ENCODE measurements at regions not wholly inside any gene's neighbourhood (a gene's known extent, or its start where the extent isn't known, plus 50 kb on each side); places are given as distances from the start of the nearest gene placed in this dataset.

DNA sequence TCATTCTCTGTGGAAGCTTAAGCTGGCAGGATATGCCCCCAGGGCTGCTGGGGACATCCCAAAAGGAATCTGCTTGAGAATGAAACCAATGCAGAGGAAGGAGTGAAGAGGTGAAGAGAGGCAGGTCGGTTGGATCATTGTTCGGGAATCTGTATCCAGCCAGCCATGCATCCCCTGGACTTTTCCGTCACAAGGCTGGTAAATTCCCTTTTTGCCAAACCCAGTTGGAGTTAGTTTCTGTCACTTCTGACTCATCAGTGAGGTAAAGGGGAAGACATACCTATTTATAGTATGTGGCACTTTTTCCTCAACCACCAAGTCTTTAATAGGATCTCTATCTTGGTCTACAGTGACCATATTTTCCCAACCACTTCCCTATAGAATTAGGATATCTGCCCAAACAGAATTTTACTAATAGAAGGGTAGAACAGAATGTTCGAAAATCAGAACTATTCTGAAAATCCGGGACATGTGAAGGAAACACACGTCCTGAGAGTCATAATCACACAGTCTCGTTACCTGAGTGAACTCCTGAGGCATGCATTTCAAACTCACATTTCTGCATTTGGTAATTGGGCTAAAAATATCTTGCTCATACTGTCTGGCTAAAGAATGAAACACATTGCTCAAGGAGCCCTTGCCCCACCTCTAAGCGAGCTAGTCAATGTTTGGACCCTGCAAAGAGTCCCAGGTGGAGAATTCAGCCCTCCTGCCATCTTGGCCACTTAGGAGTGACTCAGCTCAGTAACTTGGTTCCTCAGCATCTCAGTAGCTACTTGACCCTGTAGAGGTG lies 289.7 kb upstream of the ADAMTS9 start:
- no peaks in the 10 kb centered on the region for H3K36me3 ChIP-seq (replicated peaks; ENCODE audit: control insufficient read depth, insufficient read depth, low read length)
- no peak for DNase-seq
- H3K27me3 ChIP-seq (ENCODE audit: control insufficient read depth, insufficient read depth, low read length): no peaks in the 10 kb centered on the region
- no peak overlapping the region for H3K4me3 ChIP-seq (ENCODE audit: insufficient read depth, low read depth, low read length)

GRCh38 chr3:64976456-64976855 lies 288.7 kb upstream of the ADAMTS9 start:
- H3K36me3 ChIP-seq (replicated peaks; ENCODE audit: control insufficient read depth, insufficient read depth, low read length): no peaks in the 10 kb centered on the region
- no peak for DNase-seq
- no peaks in the 10 kb centered on the region for H3K27me3 ChIP-seq (ENCODE audit: control insufficient read depth, insufficient read depth, low read length)
- H3K4me3 ChIP-seq (ENCODE audit: insufficient read depth, low read depth, low read length): no peak overlapping the region

GRCh38 chr3:64975147-64975546 lies 287.3 kb upstream of the ADAMTS9 start:
- H3K4me3 ChIP-seq (ENCODE audit: insufficient read depth, low read depth, low read length): no peak overlapping the region
- no peaks in the 10 kb centered on the region for H3K27me3 ChIP-seq (ENCODE audit: control insufficient read depth, insufficient read depth, low read length)
- H3K36me3 ChIP-seq (replicated peaks; ENCODE audit: control insufficient read depth, insufficient read depth, low read length): no peaks in the 10 kb centered on the region
- DNase-seq: no peak

DNA sequence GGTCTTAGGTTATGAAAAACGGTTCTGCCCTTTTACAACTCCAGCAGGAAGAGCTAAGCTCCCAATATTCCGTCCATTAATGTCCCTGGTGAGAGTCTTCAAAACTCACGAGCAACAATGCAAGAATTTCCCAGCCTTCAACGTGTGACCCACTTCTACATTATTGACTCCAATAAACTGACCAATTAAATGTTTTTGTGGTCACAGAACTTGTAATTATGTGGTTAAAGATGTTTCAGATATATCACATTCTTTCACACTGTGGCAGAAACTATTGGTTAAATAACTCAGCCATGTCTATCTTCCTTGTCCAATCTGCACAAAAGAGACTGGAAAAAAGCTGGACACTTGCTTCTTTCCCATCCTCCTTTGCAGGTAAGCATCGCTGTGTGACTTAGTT lies 286.6 kb upstream of the ADAMTS9 start:
- Histone ChIP-seq H3K4me3 (ENCODE audit: insufficient read depth, low read depth, low read length) (no peak overlapping the region), H3K27me3 (ENCODE audit: control insufficient read depth, insufficient read depth, low read length) (no peaks in the 10 kb centered on the region)
- no peak for DNase-seq

GRCh38 chr3:64972793-64973192 lies 285.0 kb upstream of the ADAMTS9 start:
- Histone ChIP-seq H3K36me3 (replicated peaks; ENCODE audit: control insufficient read depth, insufficient read depth, low read length) (no peaks in the 10 kb centered on the region), H3K4me3 (ENCODE audit: insufficient read depth, low read depth, low read length) (no peak overlapping the region), H3K27me3 (ENCODE audit: control insufficient read depth, insufficient read depth, low read length) (no peaks in the 10 kb centered on the region)
- no peak for DNase-seq

More for the DNA sequence above, 286.6 kb upstream of the ADAMTS9 start:
- no peaks in the 10 kb centered on the region for H3K36me3 ChIP-seq (replicated peaks; ENCODE audit: control insufficient read depth, insufficient read depth, low read length)

DNA sequence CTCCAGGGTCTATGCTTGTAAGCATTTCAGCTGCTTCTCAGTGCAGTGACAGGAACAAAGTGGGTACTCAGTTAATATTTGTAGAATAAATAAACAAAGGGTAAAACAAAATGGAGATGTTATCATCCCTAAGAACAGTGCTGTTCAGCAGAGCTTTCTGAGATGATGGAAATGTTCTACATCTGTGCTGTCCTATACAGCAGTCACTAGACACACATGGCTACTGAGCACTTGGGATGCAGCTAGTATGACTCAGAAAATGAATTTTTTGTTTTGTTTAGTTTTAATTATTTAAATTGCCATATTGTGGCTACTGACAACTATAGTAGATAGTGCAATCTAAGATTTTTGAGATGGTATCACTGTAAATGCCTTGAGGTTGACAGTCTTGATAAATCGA lies 283.8 kb upstream of the ADAMTS9 start:
- H3K36me3 ChIP-seq (replicated peaks; ENCODE audit: control insufficient read depth, insufficient read depth, low read length): no peaks in the 10 kb centered on the region
- no peak overlapping the region for H3K4me3 ChIP-seq (ENCODE audit: insufficient read depth, low read depth, low read length)
- DNase-seq: no peak
- H3K27me3 ChIP-seq (ENCODE audit: control insufficient read depth, insufficient read depth, low read length): no peaks in the 10 kb centered on the region

DNA sequence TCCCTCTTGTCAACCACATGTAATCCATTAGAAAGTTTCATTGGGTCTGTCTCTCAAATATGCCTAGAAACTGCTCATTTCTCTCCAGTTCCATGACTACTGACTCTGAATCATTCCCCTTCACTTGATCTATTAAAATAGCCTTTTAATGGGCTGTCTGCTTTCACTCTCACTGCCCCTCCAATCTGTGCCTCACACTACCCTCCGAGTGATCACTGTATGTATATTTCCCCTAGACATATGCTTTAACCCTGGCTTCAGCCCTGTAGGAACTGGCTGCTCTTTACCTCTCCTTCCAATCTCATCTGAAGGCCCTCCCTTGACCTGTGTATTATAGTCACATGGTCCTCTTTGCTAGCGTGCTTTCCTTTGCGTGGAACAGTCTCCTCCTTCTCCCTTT lies 282.8 kb upstream of the ADAMTS9 start:
- no peak for DNase-seq
- Histone ChIP-seq H3K4me3 (ENCODE audit: insufficient read depth, low read depth, low read length) (no peak overlapping the region), H3K27me3 (ENCODE audit: control insufficient read depth, insufficient read depth, low read length) (no peaks in the 10 kb centered on the region), H3K36me3 (replicated peaks; ENCODE audit: control insufficient read depth, insufficient read depth, low read length) (no peaks in the 10 kb centered on the region)

GRCh38 chr3:64961301-64961700 lies 273.5 kb upstream of the ADAMTS9 start:
- Histone ChIP-seq H3K27me3 (ENCODE audit: control insufficient read depth, insufficient read depth, low read length) (no peaks in the 10 kb centered on the region), H3K4me3 (ENCODE audit: insufficient read depth, low read depth, low read length) (no peak overlapping the region)
- no peak for DNase-seq

DNA sequence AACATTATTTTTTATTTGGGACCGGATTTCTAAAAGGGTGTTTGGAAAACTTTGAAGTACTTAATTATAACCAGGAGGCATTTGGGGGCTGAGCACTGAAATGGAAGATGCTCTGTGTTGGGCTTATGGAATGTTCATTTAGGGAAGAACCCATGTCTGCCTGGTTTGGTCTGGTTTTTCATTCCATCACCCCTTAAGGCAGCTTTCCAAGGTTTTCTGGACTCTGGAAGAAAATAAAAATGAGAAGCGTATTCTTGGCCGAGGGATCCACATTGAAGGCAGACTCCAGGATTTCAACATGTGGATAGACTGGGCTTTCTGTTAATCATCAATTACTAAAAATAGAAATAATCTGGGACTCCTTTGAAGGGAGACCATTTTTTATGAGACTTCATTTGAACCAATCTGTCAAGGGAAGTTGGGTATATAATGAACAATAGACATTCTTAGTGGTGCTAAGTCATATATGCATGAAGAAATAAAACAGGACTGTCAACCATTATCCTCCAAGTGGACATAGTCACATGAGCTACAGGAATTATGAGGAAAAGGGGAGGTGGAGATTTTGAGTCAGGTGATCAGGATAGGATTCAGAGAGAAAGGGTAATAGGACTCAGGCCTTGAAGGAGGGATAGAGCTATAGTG lies 270.5 kb upstream of the ADAMTS9 start:
- Histone ChIP-seq H3K36me3 (replicated peaks; ENCODE audit: control insufficient read depth, insufficient read depth, low read length) (no peaks in the 10 kb centered on the region), H3K4me3 (ENCODE audit: insufficient read depth, low read depth, low read length) (no peak overlapping the region), H3K27me3 (ENCODE audit: control insufficient read depth, insufficient read depth, low read length) (no peaks in the 10 kb centered on the region)
- DNase-seq: no peak

More at GRCh38 chr3:64961301-64961700, 273.5 kb upstream of the ADAMTS9 start:
- H3K36me3 ChIP-seq (replicated peaks; ENCODE audit: control insufficient read depth, insufficient read depth, low read length): no peaks in the 10 kb centered on the region

GRCh38 chr3:64957408-64958198 lies 269.8 kb upstream of the ADAMTS9 start:
- Histone ChIP-seq H3K27me3 (ENCODE audit: control insufficient read depth, insufficient read depth, low read length) (no peaks in the 10 kb centered on the region), H3K4me3 (ENCODE audit: insufficient read depth, low read depth, low read length) (no peak overlapping the region), H3K36me3 (replicated peaks; ENCODE audit: control insufficient read depth, insufficient read depth, low read length) (no peaks in the 10 kb centered on the region)
- no peak for DNase-seq

DNA sequence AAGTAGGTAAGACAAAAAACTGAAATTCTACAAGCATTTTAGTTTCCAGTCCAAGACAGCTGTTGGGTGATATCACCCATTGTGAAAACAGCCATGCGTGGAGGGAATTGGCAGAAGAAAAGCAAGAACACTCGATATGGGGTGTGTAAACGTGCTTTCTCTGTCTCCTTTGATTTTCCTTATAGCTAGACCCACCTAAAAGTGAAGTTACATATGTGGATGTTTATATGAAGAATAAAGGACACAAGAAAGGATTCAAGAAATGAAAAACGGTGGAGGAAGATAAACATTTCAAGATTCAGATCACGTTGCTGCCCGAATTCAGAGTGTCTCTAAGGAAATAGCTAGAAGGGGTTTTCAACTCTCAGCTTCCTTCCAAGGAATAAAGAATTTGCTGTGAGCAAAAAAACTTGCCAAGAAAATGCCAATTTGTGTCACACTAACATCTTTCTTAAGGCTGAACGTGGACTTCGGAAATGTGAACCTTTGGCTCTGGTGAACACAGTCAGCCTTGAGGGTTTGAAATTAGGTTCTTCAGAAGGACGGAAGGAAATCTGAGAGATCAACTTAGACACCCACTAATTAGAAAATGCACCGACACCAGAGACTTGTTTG lies 269.0 kb upstream of the ADAMTS9 start:
- Histone ChIP-seq H3K36me3 (replicated peaks; ENCODE audit: control insufficient read depth, insufficient read depth, low read length) (no peaks in the 10 kb centered on the region), H3K4me3 (ENCODE audit: insufficient read depth, low read depth, low read length) (no peak overlapping the region), H3K27me3 (ENCODE audit: control insufficient read depth, insufficient read depth, low read length) (no peaks in the 10 kb centered on the region)
- DNase-seq: no peak

DNA sequence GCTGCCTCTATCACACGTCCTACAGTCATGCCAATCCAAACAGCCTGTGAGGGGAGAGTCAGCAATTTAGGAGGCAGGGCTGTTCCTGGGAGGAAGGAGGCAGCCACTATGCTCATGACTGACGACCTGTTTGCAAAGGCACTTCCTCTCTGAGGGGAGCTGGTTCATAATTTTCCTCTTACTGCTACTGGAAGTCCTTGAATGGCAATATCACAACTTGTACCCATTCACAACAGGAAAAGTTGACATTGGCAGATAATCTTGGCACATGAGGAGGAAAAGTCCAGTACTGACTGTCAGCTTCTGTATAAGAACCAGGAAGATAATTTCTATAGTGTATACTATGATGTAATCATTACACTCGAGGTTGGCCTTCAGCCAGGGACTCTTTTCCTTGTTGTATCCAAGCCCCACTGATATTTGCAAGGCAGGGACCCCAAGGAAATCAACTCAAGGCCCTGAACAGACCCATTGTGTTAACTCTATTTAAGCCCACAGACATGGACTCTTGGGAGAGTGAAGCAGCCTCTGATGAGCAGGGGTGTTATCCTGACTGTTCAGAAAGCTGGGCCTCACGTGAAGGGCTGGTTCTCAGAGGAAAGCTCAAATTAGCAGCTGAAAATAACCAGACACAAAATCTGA lies 267.3 kb upstream of the ADAMTS9 start:
- Histone ChIP-seq H3K4me3 (ENCODE audit: insufficient read depth, low read depth, low read length) (no peak overlapping the region), H3K36me3 (replicated peaks; ENCODE audit: control insufficient read depth, insufficient read depth, low read length) (no peaks in the 10 kb centered on the region), H3K27me3 (ENCODE audit: control insufficient read depth, insufficient read depth, low read length) (no peaks in the 10 kb centered on the region)
- DNase-seq: no peak

- Histone ChIP-seq H3K36me3 (replicated peaks; ENCODE audit: control insufficient read depth, insufficient read depth, low read length) (no peaks in the 10 kb centered on the region), H3K27me3 (ENCODE audit: control insufficient read depth, insufficient read depth, low read length) (no peaks in the 10 kb centered on the region; the same call in 1 of the 2 replicates), H3K4me3 (ENCODE audit: insufficient read depth, low read depth, low read length) (no peak overlapping the region)
- DNase-seq: peak; percentile 25
Observed at GRCh38 chr3:64945171-64945729, 257.4 kb upstream of the ADAMTS9 start.

DNA sequence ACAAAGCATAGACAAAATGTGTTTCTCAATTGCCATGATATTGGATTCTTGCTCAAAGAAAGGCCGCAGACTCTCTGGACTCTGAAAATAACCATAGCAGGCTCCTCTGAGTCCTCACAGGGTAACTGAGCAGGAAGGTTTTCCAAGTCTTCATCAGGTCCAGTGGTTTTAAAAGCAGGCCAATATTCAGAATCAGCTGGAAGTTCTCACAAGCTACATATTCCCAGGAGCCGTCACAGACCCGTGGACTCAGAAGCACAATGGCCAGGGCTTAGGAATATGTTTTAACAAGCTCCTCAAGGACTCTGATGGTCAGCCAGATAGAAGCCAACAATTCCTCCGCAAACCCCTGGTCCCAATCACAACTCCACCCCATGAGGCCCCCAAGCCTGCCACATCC lies 256.1 kb upstream of the ADAMTS9 start:
- Histone ChIP-seq H3K27me3 (ENCODE audit: control insufficient read depth, insufficient read depth, low read length) (no peaks in the 10 kb centered on the region; the same call in 1 of the 2 replicates), H3K36me3 (replicated peaks; ENCODE audit: control insufficient read depth, insufficient read depth, low read length) (no peaks in the 10 kb centered on the region), H3K4me3 (ENCODE audit: insufficient read depth, low read depth, low read length) (no peak overlapping the region)
- DNase-seq: no peak
